CD4-positive, alpha-beta T cell treated with Interleukin-10 for 1 hour (primary cell): ENCODE measurements at regions not wholly inside any gene's neighbourhood (a gene's known extent, or its start where the extent isn't known, plus 50 kb on each side); places are given as distances from the start of the nearest gene placed in this dataset.

Experiments used
- DNase-seq: peaks from one replicate; pipeline ENCODE4 v3.0.0-alpha.2; 2020

DNA sequence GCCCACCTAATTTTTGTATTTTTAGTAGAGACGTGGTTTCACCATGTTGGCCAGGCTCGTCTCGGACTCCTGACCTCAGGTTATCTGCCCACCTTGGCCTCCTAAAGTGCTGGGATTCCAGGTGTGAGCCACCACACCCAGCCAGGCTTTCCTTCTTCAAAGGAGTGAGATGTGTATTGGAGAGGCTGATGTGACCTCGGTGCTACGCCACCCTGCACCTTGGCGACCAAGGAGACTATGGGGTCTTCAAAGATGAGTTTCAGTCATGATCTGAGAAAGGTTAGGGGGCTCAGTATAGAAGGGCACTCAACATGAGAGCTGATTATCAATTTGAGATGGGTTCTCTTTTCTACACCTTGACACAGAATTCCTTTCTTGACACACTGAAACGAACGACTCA is 284.2 kb upstream of the WWC1 start:
- no peak for DNase-seq

GRCh38 chr5:168008555-168008954 is 282.9 kb upstream of the WWC1 start:
- DNase-seq, result no peak

DNA sequence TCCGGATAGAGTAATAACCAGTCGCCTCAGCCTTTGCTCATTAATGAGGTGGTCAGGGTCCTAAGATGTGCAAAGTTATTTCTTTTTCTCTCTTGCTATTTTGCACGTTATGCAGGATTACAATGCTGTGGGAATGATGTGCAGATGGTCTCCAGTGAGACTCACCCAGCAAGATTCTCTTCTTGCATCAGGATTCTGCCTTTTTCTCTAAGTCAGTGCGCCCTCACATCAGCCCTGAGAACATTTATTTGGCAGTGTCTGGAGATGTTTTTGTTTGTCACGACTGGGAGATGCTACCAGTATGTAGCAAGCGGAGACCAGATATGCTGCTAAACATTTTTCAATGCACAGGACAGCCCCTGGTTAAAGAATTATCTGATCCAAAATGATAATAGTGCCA is 280.3 kb upstream of the WWC1 start:
- DNase-seq, result no peak

GRCh38 chr5:168012006-168012405 is 279.4 kb upstream of the WWC1 start:
- no peak for DNase-seq

- DNase-seq, result no peak
These were observed 277.9 kb upstream of the WWC1 start for GRCh38 chr5:168013546-168013945.

DNA sequence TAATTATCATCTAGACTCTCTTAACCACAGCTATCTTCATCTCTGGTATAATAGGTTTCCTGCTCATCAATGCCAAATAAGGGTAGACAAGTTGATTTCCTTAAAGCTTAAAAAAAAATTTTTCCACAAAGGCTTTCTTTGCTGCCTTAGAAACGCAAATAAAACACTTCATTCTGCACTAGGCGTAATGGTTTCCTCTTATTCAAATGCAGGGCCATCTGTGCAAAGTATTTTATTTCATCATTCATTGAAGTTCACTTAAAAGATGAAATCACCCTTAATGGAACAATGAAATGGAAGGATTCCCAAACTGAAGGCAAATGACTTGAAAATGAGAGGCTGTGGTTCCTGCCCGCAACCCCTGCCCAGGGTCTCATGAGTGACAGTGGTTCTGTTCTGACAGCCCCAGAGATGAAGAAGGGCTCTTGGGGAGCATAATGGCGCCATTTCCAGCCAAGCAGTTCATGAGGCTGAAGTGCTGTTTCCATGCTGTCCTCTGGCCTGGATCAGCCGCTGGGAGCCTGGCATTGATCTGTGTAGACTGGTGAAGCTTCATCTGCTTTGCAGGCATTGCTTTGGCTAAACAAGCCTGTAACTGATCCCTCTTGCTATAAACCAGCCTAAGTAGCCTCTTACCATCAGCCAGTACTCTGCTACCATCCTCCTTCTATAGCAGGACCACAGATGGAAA is 276.9 kb upstream of the WWC1 start:
- no peak for DNase-seq

- no peak for DNase-seq
These were observed 275.9 kb upstream of the WWC1 start for GRCh38 chr5:168015506-168015905.

DNA sequence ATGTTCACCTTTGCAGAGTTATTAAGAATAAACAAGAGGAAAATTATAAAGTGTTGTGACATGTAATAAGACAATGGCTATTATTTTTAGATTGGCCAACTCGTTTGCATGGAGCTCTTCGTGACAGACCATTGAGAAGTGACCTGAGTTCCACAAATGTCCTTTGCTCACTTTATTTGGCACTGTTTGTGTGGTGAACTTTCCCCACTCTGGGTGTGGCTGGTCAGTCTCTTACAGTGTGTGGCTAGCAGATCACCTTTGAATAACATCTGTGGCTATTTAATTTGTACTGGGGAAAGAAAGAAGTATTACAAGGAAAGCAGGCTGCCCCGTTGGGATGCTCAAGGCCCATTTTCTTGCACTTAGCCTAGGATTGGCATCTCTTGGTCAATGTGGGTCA is 274.1 kb upstream of the WWC1 start:
- no peak for DNase-seq

DNA sequence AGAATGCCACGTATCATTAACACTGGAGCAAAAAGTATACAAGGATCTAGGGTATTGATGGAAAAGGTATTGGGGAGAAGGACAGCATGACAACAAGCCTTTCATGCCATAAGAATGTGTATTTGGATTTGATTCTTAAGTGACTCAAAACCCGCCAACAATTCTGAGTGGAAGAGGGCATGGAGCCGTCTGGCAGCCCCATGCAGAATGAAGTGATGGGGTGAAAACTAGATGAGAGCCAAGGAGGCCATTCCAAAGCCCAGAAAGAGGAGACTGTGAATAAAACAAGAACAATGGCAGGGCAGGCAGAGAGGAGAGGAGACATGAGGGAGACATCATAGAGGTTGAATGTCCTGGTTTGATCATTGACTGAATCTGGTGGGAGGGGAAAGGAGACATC is 272.3 kb upstream of the WWC1 start:
- no peak for DNase-seq

- no peak for DNase-seq
These were observed 270.7 kb upstream of the WWC1 start for GRCh38 chr5:168020542-168021294.

GRCh38 chr5:168022446-168023169 is 268.8 kb upstream of the WWC1 start:
- DNase-seq, result no peak

GRCh38 chr5:168023191-168023590 is 268.3 kb upstream of the WWC1 start:
- no peak for DNase-seq

DNA sequence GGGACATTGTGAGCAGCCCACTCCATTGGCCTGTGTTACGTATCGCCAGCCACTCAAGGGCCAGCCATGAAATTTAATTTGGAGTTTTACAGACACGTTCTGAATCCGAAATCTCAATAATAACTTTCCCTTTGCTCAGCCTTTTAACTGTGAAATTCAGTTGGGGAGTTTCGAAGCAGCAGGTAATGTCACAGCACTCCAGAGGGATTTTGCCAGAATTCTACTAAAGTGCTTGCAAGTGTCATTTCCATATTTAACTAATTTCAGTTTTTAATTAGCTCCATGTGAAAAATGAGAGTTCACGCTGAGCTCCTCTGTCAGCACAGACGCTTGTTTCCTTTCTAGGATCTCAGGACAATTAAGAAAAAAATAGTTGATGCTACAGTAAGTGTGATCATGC is 267.1 kb upstream of the WWC1 start:
- DNase-seq, result no peak

DNA sequence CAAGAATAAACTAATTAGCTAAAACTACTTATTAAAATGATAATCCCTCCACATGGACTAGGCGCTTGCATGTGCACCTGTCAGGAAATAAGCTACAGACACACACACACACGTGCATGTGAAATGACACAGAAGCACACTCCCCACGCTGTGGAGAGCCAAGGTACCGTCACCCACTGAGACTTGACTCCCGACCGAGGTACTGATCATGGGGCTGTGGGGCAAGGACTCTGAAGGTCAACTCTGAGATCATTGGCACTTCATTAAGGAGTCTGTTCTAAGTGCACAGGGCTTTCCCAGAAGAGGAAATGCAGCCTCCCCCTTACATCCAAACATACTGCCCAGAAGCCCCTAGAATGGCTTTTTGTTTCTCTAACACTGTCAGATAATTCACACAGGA is 264.4 kb upstream of the WWC1 start:
- no peak for DNase-seq

- no peak for DNase-seq
These were observed 260.5 kb upstream of the WWC1 start for GRCh38 chr5:168030912-168031311.

DNA sequence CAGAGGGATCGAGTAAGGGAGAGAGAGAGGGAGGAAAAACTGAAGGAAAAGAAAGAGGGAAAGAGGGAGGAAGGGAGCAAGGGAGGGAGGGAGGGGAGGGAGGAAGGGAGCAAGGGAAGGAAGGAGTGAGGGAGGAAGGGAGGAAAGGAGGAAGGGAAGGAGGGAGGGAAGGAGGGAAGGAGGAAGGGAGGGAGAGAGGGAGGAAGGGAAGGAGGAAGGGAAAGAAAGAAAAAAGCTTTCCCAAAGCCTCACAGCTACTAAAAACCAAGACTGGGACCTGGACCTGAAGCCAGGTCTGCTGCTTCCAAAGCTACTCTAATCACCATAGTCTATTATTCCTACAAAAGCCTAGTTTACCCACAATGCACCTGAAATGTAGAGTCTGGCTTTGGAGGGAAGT is 259.8 kb upstream of the WWC1 start:
- no peak for DNase-seq

DNA sequence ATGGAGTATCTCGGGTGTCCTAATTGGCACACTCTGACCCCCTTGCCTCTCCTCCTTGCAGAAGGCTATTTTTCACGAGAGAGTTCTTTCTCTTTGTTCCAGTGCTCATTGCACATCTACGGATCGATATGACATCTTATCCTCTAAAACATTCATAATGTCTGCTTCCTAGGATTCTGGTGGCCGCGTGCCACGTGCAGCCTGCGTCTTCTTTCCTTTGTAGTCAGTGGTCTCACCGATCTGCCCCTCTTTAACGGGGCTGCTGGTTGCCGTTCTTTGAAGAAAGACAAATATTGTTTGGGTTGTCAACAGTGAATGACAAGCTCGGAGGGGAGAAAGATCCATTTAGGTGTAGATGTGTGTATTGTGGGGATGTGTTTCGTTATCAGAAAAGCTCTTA is 252.4 kb upstream of the WWC1 start:
- no peak for DNase-seq

DNA sequence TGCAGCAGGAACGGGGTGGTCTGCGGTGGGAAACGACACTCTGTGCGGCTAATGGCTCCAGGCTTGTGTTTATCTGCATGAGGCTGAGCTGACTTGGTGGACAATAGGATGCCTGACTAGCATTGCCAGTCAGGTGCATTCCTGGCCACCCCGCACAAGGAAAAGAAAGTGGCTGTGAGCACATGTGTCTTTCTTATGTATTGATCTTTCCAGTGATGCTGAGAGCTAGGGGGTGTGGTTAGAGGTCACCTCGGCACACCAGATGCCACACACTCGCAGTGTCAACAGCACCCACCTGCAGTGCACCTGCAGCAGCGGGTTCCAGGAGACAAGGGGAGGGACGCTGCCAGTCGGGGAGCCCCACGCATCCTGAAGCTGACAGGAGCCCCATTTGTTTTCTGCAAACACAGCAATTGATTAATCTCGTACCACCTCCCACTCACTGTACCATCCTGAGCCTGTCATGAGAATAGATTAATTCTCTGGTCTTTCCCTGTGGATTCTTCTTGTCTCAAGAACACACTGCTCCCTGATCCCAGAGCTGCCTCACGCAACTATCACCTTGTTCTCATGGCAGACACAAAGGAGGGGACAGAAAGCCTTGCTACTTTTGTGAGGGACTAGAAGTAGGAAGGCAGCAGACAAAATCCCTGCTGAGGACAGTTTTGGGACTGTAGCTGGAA is 251.7 kb upstream of the WWC1 start:
- no peak for DNase-seq

GRCh38 chr5:168041583-168041982 is 249.9 kb upstream of the WWC1 start:
- no peak for DNase-seq

DNA sequence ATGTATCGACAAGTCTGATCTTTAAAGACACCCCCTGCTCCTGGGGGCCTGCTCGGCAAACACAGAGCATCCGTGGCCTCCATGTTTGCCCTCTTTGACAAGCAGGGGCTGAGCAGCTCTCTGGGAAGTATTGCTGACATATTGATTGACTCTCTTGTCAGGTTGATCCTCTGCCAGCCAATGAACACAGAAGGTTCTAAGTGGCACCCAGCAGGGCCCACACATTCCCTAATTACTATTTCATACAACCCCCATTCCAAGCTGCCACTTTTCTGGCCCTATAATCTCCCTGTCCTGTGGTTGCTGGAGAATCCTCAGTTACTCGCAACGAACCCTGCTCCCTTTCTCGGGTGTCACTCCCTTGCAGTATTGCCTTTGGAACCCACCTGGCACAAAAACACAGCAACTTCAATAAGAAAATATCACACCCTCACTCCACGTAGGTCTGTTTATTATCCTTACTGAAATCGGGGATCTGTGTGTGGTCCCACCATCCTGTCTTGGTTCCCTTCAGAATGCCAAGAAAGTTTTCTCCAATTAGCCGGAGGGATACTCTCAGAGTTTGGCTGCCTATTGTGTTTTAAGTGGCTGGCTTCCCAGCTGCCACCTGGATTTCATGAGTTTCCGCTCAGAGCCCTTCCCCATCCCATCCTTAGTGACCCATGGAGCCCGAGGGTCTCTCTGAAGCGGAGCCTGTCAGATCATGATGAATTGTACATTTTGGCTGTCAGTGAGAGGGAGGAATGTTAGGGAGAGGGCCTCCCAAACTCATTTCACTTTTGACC is 249.0 kb upstream of the WWC1 start:
- no peak for DNase-seq

DNA sequence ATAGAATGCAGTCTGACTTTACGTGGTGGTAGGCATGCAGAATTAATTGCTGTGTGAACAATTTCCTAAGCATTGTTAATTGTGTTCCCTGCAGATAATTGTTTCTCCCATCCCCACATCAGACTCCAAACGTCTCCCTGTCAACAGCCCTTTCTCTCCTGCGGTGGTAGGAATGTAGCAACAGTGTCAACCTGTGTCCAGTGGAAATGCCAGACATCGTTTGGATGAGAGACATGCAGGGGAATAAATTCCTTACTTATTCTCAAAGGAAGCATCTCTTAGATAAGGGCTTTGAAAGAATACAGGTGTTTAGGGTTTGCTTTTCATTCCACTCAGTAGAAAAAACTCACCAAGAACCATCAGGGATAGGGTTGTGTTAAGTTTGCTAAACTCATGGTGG is 245.3 kb upstream of the WWC1 start:
- no peak for DNase-seq

DNA sequence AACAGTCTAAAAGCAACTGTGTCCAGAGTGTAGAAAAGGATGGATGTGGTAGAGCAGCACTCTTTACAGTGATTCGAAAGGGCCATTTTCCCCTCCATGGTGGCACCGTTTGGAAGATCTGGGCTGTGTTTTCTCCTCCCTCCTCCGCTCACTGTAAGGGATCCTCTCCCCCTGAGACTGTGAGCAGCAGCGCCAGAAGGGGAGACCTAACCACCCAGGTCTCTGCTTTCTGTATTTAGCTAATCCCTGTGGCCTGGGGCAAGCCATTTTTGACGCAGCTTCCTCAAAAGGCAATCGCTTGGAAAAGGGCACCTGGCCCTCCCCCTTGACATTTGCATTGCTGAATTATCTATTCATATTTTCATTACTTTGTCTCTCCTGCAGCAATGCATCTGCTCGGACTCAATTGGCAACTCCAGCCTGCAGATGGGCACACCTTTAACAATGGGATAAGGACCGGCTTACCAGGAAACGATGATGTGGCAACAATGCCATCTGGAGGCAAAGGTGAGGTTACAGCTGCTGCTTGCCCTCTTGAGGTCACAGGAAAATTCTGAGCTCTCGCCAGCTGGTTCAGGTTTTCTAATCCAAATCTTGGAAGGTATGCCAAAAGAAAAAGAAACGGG is 244.3 kb upstream of the WWC1 start:
- no peak for DNase-seq
